Pancreas (tissue), 10 donors: ENCODE measurements at regions not wholly inside any gene's neighbourhood (a gene's known extent, or its start where the extent isn't known, plus 50 kb on each side); places are given as distances from the start of the nearest gene placed in this dataset.
A peak's percentile ranks its signal among the peaks of the same experiment; 100 is the strongest.

Source experiments
- ATAC-seq, 4 donors: fragments of 200-7000 bp; cut with Tn5 transposase; one replicate each; pipeline versions ENCODE4 v1.8.0 to v1.9.1; 2020; ENCODE audit warnings: mild to moderate bottlenecking in 4 of 4, moderate library complexity in 4 of 4
- DNase-seq, 6 donors: peaks; one replicate each; pipeline ENCODE4 v3.0.0-alpha.2; 2020
- FAIRE-seq: peaks from 2 replicates; lab custom pipeline; 2012; peaks lifted over from hg19 to GRCh38; lab: Jason Lieb, UNC
- H3K27ac ChIP-seq, 4 donors: fragments of 200-600 bp; sonication (generic); 1 replicate in 3 of 4; 2 replicates in 1 of 4; pipeline versions ENCODE4 v1.5.0 to v1.8.0; 2020
- H3K27me3 ChIP-seq, 4 donors: fragments of 200-600 bp; one replicate each; pipeline ENCODE4 v1.8.0; 2021
- H3K36me3 ChIP-seq, 3 donors: fragments of 200-600 bp; sonication (generic) in 1 of 3; one replicate each; pipeline versions ENCODE4 v1.5.0 to v1.8.0; 2020 to 2021
- H3K4me1 ChIP-seq, 3 donors: fragments of 200-600 bp; one replicate each; pipeline ENCODE4 v1.8.0; 2021
- H3K4me3 ChIP-seq, 4 donors: fragments of 200-600 bp; sonication (generic) in 2 of 4; one replicate each; pipeline versions ENCODE4 v1.5.0 to v1.8.0; 2020 to 2021
- H3K9me3 ChIP-seq, 4 donors: fragments of 200-600 bp; one replicate each; pipeline ENCODE4 v1.8.0; 2021
- CTCF ChIP-seq, 4 donors: fragments of 200-600 bp; sonication (generic) in 3 of 4; IDR thresholded peaks; one replicate each; pipeline versions ENCODE4 v1.5.0 to v1.8.0; 2021; ENCODE audit warnings: antibody characterized with exemption in 4 of 4
- WGBS, 2 donors: extraction: QIAGEN DNeasy Blood & Tissue Kit; methylation state at CpG; one replicate each; pipeline ENCODE4 v1.1.7; 2013; 5-methylcytosine and 5-hydroxymethylcytosine counted together
- intact Hi-C, 3 donors: fragments of 100-400 bp; cut with DNase I; formaldehyde crosslinking; loops; one replicate each; pipeline versions ENCODE4 v1.11.1 to v1.14.2; 2022
- donor health status: healthy with polysubstance abuse.
- donor health status: DM: no; HTN: no; CAD: no; lungs with moderate emphysema.
- donor health status: DM: no; HTN: no; CAD: no.
- donor health status: control.
- donor health status: control.
- donor health status: Bipolar disorder and iron deficiency.
- donor health status: DM: yes; HTN: yes; CAD: no.
- donor health status: DM: no; HTN: no; CAD: no.
- donor health status: DM: no; HTN: no; CAD: no.
- donor health status: DM: yes; HTN: yes; CAD: no.

- FAIRE-seq (no peak), ATAC-seq (peak; percentile 57 to 80 (median 63)), DNase-seq (peak in 2 of 6 donors; percentile 36 to 52)
- no peak overlapping the region for H3K4me3 ChIP-seq
- H3K27ac ChIP-seq, result peak overlapping the region; percentile 53 to 86 (median 72)
- peaks cover 7 to 28% (median 22%) of the 10 kb centered on the region in 3 donors for H3K4me1 ChIP-seq
- no peaks in the 10 kb centered on the region for H3K9me3 ChIP-seq
- H3K27me3 ChIP-seq, result no peaks in the 10 kb centered on the region
- H3K36me3 ChIP-seq, result no peaks in the 10 kb centered on the region
- intact Hi-C loops, result no loop called here
- TF ChIP-seq CTCF (IDR thresholded peaks at IDR 0.05), result no peak
- WGBS, 2 donors, result 36 to 37% methylated on average over 8 of the region's 8 CpGs
Observed at GRCh38 chr1:229941160-229941559, 125.9 kb upstream of the GALNT2 start.

- ATAC-seq (peak; percentile 41 to 56 (median 46)), DNase-seq (peak in 4 of 6 donors; percentile 25 to 35 (median 29)), FAIRE-seq (no peak)
- no peak for TF ChIP-seq CTCF (IDR thresholded peaks at IDR 0.05)
- Histone ChIP-seq H3K4me1 (peaks cover 7 to 28% (median 22%) of the 10 kb centered on the region in 3 donors), H3K27me3 (no peaks in the 10 kb centered on the region), H3K9me3 (no peaks in the 10 kb centered on the region), H3K36me3 (no peaks in the 10 kb centered on the region), H3K4me3 (no peak overlapping the region), H3K27ac (peak overlapping the region; percentile 53 to 86 (median 72))
- intact Hi-C loops, result no loop called here
- 36 to 40% methylated on average over 10 of the region's 10 CpGs for WGBS, 2 donors
Observed at GRCh38 chr1:229941831-229942230, 125.2 kb upstream of the GALNT2 start.

- H3K27me3 ChIP-seq, result no peaks in the 10 kb centered on the region
- 33 to 38% methylated on average over 1 of the region's 1 CpG for WGBS, 2 donors
- H3K27ac ChIP-seq, result peak overlapping the region; percentile 23 to 86 (median 50)
- FAIRE-seq, result no peak
- intact Hi-C loops, result no loop called here
- H3K4me3 ChIP-seq, result no peak overlapping the region
- H3K9me3 ChIP-seq, result no peaks in the 10 kb centered on the region
- TF ChIP-seq CTCF (IDR thresholded peaks at IDR 0.05), result no peak
- H3K36me3 ChIP-seq, result no peaks in the 10 kb centered on the region
- DNase-seq, result peak in 5 of 6 donors; percentile 81 to 91 (median 85)
- peaks cover 7 to 28% (median 22%) of the 10 kb centered on the region in 3 donors for H3K4me1 ChIP-seq
- peak; percentile 83 to 91 (median 84) for ATAC-seq
Observed at GRCh38 chr1:229942501-229942900, 124.5 kb upstream of the GALNT2 start.

GRCh38 chr1:229943148-229943714 lies 123.8 kb upstream of the GALNT2 start:
- Histone ChIP-seq H3K36me3 (no peaks in the 10 kb centered on the region), H3K27ac (peak overlapping the region; percentile 23 to 86 (median 52)), H3K27me3 (no peaks in the 10 kb centered on the region), H3K9me3 (no peaks in the 10 kb centered on the region), H3K4me3 (no peak overlapping the region), H3K4me1 (peaks cover 7 to 28% (median 22%) of the 10 kb centered on the region in 3 donors)
- no peak for TF ChIP-seq CTCF (IDR thresholded peaks at IDR 0.05)
- WGBS, 2 donors, result 89 to 91% methylated on average over 7 of the region's 7 CpGs
- DNase-seq (no peak), FAIRE-seq (no peak), ATAC-seq (no peak)
- intact Hi-C loops, result no loop called here
